Uterus (tissue), 2 donors: ENCODE measurements at regions not wholly inside any gene's neighbourhood (a gene's known extent, or its start where the extent isn't known, plus 50 kb on each side); places are given as distances from the start of the nearest gene placed in this dataset.

ENCODE experiments used
- POLR2A ChIP-seq, 2 donors: fragments of 450-650 bp; IDR thresholded peaks; one replicate each; pipeline ENCODE4 v1.6.1; 2016; ENCODE audit warnings: antibody characterized with exemption in 2 of 2, mild to moderate bottlenecking in 1 of 2, moderate library complexity in 1 of 2
- TF ChIP-seq, protein P1 (sequence below), 4 experiments: fragments of 200-600 bp in 2 of 4; fragments of 450-650 bp in 2 of 4; sonication (generic) in 2 of 4; IDR thresholded peaks; one replicate each; pipeline ENCODE4 v1.5.1; 2016 to 2019; ENCODE audit warnings: antibody characterized with exemption in 4 of 4, mild to moderate bottlenecking in 2 of 4, moderate library complexity in 1 of 4

DNA sequence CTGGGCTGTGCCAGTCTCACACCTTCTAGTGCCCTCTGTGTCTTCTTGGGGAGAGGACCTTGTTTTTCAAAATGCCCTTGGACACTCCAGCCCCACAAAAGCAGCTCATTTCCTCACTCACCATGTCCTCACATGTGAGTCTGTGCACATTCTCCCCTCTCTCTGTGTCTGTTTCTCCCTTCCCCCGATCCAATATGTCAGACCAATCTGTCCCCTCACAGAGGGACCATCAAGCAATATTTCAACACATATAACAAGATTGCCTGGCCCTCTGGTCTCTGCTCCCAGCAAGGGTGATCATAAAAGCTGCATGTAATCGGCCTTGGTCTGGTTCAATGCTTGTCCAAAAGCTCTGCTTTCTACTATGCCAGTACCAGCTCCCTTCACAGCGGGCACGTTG lies 261.2 kb downstream of the MATN1 start:
- TF ChIP-seq, protein P1, sequence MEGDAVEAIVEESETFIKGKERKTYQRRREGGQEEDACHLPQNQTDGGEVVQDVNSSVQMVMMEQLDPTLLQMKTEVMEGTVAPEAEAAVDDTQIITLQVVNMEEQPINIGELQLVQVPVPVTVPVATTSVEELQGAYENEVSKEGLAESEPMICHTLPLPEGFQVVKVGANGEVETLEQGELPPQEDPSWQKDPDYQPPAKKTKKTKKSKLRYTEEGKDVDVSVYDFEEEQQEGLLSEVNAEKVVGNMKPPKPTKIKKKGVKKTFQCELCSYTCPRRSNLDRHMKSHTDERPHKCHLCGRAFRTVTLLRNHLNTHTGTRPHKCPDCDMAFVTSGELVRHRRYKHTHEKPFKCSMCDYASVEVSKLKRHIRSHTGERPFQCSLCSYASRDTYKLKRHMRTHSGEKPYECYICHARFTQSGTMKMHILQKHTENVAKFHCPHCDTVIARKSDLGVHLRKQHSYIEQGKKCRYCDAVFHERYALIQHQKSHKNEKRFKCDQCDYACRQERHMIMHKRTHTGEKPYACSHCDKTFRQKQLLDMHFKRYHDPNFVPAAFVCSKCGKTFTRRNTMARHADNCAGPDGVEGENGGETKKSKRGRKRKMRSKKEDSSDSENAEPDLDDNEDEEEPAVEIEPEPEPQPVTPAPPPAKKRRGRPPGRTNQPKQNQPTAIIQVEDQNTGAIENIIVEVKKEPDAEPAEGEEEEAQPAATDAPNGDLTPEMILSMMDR (IDR thresholded peaks at IDR 0.05), result no peak
- TF ChIP-seq POLR2A (IDR thresholded peaks at IDR 0.05), result no peak
